Right kidney (tissue), 1 donor: ENCODE measurements at regions not wholly inside any gene's neighbourhood (a gene's known extent, or its start where the extent isn't known, plus 50 kb on each side); places are given as distances from the start of the nearest gene placed in this dataset.
"Not testable (repeated sequence)": the region's sequence is repeated elsewhere in the genome, so short reads cannot be mapped to it uniquely, and the experiment has no call there.

Experiments used
- DNase-seq: peaks from one replicate; pipeline ENCODE4 v3.0.0-alpha.2; 2016

DNA sequence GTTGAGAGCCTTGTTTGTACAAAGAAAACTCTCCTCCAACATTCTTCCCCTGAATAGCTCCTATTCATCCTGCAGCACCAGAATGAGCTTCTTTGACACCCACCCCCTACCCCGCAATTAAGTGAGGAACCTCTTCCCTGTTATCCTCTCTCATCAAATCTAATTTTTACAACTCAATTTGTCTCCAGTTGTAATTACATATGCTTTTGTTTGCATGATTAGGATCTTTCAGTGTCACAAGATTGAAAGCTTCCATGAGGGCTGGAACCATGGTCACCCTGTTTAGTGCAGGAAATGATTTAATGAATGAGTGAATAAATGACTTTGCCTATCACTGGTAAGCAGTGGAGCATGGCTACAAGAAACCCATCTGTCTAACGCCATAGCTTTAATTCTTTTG lies 334.6 kb upstream of the KLHL29 start:
- DNase-seq, result no peak

DNA sequence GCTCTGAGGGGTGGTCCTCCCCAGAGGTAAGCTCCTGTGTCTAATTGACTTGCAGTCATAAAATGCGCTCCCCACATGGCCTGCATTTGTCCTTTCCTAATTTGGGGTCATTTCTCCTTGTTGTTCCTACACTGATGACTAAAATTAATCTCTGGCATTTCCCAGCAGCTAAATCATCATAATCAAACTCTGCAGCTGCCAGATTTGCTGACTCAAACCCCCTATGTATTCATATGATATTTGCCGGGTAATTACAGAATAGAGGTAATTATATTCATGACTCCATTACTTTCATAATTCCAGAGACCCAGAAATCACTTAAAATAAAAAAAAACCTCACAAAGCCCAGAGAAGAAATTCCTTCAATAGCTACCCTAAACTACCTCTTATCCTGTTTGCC lies 331.4 kb upstream of the KLHL29 start:
- DNase-seq, result no peak

DNA sequence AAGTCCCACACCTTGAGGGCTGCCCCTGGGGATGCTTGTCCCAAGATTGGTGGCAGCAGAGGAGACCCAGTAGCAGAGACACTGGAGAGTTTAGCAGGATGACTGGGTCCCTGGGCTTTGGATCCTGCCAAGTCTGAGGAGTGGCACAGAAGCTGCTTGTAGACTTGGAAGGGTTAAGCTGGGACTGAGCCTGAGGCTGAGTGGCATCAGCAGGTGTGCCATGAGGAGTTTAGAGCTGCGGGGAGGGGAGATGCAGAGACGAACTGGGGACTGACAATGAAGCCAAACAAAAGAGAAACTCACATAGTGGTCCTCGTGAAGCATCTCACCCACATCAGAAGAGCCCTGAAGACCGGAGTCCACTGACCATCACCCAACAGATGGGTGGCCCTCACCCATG lies 329.7 kb upstream of the KLHL29 start:
- no peak for DNase-seq

DNA sequence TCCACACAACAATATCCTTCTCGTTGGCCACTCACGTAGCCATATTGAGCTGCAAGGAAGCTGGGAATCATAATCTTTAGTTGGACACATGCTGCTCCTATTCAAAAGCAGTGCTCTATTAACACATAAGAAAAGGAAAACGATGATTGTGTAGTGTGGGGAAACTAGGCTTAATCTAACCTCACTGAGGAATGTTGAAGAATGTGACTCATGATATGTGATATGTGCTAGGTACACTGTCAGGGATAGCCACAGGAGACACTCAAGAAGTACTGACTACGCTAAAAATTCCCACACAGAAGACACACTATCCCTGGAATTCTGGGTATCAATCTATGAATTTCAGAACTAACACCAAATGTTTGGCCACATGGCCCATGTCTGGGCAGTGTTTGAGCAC lies 328.1 kb upstream of the KLHL29 start:
- not testable (repeated sequence) for DNase-seq

DNA sequence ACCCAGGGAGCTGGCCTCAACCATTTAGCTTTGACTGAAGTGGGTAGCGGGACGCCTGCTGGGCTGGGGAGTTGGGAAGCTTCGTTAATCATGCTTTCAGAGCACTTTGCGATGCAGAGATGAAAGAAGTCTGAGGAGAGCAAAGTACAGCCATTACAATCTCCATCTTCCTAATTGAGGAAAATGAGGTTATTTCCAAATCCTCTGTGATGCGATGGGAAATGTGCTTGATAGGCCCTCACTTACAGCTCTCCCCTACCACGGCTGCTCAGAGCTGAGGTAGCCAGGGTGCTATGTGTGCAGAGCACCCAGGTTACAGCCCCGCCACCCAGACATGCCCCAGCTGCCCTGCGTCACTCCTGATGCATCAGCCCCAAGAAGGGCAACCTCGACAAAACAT lies 326.5 kb upstream of the KLHL29 start:
- no peak for DNase-seq

DNA sequence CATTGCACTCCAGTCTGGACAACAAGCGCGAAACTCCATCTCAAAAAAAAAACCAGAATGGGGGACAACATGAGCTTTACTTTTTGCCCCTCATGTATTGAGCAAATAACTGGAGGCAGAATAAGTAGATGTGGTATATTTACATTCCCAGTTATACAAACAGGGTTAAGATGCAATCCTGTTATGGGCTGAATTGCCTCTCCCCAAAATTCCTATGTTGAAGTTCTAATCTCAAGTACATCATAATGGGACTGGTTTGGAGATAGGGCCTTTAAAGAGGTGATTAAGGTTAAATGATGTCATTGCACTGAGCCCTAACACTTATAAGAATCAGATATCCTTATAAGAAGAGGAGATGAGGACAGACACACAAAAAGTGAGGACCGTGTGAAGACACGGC lies 319.8 kb upstream of the KLHL29 start:
- no peak for DNase-seq

DNA sequence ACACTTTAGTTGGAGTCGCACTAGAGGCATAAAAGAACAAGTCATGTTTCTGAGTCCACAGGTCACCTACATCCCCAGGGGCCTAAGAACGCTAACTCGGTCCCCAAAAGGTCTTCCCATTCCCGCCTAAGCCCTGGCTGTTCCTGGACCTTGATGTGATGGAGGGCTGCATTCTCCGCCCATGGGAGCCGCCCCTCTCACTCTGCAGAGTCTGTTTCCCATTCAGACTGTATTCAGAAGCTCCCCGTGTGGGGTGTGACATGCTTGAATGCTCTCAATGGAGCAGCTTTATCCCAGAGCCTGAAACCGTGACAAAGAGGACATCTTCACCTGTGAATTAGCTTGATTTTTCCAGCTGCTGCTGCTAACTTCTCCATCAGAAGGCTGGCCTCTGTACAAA lies 319.0 kb upstream of the KLHL29 start:
- no peak for DNase-seq

DNA sequence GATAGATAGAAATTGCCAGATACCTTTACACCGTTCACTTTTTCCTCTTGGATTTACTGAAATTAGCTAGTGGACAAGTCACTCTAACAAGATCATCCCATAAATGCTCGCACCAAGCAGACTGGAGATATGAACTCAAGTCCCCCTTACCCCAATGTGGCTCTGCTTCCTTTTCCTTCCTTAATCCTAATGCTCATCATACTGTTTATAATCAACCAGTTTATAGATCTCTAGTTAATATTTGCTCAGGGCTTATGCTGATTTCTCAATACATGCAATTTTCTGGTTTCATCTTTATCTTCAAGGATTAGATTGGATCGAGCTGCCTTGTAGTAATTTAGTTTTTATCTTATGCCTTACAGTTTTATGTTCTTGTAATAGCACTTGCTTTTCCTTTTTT lies 318.3 kb upstream of the KLHL29 start:
- no peak for DNase-seq

DNA sequence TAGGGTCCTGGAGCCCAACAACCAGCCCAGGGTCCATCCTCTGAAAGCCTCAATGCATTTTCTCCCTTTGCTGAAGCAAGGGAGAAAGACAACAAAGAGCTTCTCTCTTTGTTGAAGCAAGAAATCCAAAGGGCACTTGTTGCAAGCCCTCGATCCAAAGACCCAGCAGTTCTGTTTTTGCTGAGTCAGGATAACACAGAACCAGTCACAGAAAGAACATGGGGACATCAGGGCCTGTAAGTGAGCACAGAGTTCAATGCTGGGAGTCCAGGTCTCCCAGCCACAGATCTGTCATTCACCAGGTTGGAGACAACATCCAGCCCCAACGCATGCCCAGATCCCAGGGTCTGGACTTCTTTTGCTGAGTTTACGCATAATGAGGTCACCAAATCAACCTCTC lies 315.8 kb upstream of the KLHL29 start:
- DNase-seq, result no peak

DNA sequence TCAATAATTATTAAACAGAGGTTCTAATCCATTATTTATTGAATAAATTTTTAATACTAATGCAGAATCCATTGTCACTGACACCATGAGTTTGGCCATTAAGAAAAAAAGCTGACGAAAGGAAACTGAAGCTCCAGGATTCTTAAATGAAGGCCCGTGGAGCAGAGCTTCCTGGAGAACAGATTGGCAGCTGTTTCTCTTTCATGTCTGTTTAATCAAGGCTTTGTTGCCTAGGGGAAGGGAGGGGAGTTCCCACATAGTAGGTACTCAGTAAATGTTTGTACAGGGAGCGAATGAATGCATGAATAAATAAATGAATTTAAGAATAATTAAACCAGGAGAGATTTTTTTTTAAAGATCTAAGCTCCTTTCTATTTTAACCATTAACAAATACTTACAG lies 315.1 kb upstream of the KLHL29 start:
- DNase-seq, result no peak

DNA sequence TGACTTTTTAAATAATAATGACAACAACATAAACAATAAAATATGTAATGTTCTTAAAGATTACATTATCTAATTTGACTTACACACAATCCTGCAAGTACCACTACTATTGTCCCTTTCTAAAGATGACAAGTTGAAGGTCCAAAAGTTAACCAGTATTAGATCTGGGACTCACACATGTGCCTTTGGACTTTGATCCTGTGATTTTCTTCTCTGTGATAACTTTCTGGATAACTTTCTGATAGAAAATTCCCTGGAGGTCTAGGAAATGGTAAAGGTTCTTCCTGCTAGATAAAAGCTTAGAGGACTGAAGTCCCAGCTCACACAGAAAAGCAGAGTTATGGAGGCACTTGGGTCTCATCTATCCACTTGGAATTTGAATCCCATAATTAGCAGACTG lies 311.9 kb upstream of the KLHL29 start:
- DNase-seq, result no peak

DNA sequence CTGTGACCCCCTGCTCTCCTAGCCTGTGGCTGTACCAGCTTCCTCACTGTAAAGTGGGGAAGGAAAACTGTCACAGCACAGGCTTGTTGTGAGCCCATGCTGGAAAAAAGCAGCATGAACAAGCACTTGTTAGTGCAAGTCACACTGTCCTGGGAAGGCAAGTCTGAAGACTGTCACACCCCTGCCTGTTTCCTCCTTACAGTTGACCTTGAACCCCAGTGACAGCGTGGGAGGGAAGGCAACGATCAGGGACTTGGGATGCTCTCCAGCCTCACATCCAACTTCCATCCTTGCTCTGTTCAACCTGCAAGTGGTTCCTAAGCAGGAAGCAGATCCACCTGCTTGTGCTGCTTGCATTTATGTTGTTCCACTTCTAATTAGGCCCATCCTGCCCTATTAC lies 311.3 kb upstream of the KLHL29 start:
- DNase-seq, result no peak

DNA sequence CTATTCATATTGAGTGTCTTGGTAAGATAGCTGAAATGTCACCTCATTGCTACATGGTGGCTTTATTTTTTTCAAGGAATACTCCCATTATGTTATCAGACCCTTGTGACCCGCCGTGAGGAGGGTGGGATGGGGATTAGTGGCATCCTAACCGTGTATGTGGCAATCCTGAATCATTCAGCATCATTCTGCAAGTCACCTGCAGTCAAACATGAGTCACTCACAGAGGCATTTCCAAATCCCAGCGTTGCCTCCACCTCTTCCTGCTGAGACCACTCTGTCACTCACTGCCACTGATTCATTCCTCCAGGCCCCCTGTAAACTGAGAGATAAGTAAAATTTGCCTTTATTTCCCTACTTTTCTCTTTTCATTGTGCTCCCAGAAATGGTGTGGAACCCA lies 307.4 kb upstream of the KLHL29 start:
- no peak for DNase-seq

DNA sequence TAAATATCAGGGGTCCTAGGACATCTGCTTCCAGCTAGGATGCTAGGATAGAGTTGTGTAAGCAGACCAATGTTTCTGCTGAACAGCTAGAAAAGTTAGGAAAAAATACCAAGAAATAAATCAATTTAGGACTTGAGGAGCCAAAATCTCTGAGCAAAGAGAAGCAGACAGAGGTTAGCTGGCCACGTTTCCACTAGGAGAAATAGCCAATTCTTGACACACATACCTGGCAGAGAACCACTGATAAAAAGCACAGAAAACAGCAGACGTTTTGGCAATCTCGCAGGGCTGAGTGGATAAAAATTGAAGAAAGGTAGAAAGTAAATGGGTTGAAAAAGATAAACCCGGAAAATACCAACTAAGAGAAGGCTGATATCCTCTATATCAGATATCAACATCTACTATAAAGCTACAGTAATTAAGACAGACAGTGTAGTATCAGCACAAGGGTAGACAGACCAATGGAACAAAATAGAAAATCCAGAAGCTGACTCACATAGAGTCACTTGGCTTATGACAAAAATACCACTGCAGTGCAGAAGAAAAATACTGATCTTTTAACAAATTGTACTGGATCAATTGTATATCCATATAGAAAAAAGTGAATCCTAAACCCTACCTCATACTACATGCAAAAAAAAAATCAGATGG lies 306.1 kb upstream of the KLHL29 start:
- DNase-seq, result no peak

DNA sequence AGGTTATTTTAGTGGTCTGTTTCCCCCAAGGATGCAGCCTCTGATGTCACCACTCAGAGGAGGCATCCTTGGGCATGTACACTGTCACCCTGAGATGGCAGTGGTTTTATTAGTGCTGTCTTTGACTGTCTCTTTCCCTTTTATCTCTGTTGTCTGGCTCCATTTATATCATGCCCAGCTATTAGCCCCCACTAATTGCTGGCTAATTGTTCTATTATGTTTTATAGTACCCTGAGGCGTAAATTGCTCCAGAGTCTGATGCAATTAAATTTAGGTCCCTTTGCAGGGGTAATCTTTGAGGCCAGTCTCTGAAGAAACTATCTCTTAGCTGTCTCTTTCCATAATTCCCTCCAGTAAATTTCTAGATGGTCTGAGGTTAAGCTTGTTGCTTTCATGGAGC lies 301.0 kb upstream of the KLHL29 start:
- DNase-seq, result no peak

DNA sequence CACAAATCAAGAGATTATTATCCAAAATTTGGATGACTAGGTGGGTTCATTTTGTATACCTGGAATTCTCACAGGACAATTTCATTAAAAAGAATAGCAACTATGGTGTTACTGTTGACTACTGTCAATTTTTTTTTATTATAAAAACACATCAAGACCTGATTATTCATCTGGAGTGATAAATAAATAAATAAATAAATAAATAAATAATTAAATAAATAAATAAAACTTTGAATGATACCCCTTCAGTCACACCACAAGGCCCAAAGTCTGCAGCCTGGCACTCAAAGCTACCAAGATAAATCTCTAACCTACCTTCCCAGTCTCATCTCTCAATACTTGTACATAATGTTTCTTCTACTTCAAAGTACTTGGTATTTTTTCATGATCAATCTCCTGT lies 294.0 kb upstream of the KLHL29 start:
- no peak for DNase-seq

DNA sequence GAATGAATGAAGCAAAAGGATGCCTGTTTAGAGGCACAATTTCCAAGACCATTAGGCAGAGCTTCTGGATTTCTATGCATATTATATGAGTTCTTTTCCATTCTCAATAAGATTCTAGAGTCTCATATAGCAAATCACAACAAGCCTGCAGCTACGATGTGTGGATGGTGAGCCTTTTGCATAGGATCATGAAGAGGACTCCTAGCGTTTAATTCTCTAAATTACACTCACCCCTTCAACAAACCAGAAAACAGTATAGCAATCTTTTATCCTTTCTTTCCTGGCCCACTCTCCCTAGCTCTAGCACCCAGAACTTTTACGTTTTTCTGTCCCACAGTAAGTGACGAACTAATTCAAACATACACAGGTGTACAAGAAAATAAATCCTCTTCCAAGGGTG lies 293.1 kb upstream of the KLHL29 start:
- DNase-seq, result no peak

DNA sequence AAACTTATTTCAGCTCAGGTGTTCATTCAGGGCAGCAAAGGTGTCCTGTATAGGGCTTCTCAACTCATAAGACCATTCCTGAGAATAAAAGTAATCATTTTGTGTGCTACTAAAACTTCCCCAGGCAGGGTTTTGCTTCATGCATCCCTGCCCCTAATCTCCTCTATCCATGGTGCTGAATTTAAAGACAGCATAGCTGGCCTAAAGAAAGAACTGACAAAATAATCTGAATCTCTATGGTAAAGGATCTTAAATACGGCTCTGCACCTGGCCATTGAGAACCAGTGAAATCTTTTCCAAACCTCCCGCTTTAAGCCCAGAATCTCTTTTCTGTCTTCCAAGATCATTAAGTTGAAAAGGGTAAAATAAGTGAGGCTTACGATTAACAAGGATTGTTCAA lies 292.1 kb upstream of the KLHL29 start:
- DNase-seq, result peak; percentile 3

DNA sequence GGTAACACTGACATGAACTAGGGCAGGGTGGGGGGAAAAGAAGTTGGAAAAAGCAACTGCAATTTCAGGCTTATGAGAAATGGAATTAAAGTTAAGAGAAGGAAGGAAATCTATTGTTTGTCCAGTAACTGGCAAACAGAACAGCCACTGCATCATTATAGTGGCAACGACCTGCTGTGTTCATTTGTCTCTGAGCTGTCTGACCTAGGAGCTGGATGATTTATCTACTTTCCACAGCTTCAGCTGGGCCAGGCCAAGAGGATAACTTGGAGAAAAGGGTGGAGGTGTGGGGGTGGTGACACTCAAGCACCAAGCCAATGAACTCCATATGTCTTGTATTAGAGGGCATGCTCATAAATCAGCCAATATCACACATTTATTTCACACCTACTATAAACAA lies 291.5 kb upstream of the KLHL29 start:
- DNase-seq, result no peak

DNA sequence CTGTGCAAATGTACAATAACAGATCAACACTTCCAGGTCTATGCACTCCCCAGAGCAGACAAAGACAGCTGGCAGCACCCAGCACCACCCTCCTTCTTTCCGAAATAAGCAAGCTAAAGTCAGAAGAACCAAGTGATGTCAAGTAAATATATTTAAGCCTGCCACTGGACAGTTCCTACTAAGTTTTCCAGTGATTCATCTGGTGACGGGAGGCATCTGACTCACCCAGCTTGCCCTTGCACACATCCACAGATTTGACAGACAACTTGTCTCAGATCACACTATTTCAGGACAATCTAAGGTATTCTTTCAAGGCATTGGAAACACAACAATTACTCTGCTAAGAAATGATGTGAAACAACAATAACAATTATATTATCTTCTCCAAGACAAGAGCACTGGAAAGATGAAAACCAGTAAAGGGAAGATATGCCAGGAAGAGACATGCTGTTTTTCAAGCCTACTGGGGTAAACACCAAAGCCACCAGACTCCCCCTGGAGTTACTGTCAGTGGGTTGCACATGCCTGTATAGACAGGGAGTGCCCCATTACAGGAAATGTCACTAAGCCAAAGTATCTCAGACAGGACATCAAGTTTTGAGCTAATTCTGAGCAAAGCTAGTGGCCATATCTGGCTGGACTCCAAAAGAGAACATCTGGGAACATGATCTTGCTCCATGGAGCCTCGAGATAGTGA lies 287.9 kb upstream of the KLHL29 start:
- DNase-seq, result no peak

DNA sequence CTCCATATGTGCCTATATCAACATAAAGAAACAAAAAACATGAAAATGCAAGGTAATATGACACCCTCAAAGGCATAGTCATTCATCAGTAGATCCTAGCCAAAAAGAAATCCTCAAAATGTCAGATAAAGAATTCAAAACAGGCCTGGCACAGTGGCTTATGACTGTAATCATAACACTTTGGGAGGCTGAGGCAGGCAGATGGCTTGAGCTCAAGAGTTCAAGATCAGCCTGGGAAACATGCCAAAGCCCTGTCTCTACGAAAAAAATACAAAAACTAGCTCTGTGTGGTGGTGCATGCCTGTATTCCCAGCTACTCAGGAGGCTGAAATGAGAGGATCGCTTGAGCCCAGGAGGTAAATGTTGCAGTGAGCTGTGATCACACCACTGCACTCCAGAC lies 284.6 kb upstream of the KLHL29 start:
- DNase-seq, result no peak

DNA sequence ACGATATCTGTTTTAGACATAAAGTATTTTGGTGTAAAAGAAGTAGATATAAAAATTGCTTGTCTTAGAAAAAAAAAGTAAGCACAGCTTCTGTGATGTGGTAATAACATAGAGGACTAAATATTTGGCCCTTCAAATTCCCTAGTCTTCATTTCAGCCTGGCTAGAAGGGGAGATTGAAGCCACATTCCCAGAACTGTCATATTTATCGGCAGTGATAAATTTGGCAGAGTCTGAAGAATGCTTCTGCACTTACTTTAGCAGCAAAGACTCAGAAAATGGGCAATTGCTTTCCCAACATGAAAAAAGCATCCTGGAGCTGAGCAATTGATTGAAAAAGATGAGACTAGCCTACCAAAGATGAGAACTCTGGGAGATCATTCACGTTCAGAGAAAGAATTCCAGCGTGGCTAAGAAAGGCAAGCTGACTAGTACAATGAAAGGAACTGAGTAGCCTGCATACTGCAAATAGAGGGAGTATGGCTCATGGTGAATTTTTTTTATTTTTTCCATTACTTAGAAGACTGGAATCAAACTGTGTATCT lies 278.7 kb upstream of the KLHL29 start:
- DNase-seq, result no peak

DNA sequence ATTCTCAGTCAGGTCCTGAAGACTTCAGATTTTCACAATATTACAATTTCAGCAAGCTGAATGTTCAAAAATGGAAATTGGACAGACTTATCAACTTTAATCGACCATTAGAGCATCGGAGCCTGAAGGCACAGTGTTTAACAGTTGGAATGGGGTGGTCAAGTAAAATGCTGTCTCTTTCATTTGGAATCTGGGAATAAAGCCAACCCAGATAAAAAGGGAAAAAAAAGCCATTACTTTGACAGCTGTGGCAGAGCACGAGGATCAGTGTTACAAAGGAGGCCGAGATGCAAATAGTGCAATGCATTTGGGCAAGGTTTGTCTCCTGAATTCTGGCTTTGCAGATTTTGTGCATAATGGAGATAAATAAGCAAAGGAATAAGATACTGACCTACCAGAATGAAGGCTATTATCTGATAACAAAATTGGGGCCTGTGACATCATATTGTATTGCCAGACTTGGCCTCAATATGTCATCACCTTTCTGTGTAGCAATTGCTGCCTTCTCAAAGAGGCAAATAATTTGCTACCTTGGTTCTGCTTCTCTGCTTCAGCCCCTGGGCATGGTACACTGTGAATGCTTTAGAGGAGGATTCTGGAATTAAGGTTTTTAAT lies 277.5 kb upstream of the KLHL29 start:
- DNase-seq, result no peak

DNA sequence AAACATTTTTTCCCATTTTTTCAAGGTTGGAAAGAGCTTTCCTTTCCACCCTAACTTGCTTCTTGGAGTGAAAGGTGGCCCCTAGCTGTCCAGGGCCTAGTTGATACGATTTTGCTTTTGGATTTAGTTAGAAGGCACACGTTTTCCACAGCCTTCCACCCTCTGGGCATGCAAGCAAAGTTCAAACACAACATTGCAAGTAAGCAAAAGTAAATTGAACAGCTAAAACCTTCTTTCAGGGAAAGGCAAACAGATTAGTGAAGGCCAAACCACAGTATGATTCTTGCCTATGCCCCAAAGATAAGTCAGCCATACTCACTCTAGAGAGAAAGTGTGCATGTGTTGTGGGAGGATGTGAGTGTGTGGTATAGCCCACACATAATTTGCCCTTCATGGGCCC lies 273.7 kb upstream of the KLHL29 start:
- no peak for DNase-seq
